ENCODE measurements at regions not wholly inside any gene's neighbourhood (a gene's known extent, or its start where the extent isn't known, plus 50 kb on each side); places are given as distances from the start of the nearest gene placed in this dataset.

DNA sequence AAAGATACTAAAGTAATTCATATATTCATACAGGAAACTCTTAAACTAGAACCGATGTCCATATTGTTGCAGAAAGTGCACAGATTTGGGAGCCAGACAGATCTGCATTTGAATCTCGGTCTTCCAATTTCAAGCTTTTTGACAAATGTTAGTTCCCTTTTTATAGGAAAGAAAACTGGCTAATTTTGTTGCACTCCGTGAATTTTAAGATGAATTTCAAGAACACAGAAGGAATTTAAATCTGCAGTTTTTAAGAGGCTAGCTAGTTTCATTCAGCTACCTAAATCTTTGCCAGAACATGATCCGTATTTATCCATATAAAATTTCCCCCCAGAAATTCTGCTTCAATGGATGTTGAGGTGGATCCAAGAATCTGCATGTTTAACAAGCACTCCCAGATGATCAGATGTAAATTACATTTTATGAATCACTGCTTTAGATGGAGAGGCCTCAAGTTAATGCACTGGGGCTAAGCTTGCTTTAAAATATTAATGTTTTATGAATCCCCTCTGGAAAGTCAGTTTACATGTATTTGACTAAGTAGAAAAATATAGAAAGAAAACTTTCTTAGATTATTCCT lies 1296.3 kb upstream of the CADM2 start:
- Histone ChIP-seq H3K4me2 (ENCODE audit: low read length) (no peak overlapping the region), H3K4me1 (ENCODE audit: control insufficient read depth in 1 of 2, insufficient read depth in 2 of 2, low read length in 2 of 2) (no peaks in the 10 kb centered on the region), H4K20me1 (ENCODE audit: insufficient read depth) (no peaks in the 10 kb centered on the region), H2AFZ (ENCODE audit: low read depth, low read length, poor library complexity, severe bottlenecking) (no peak overlapping the region), H3K4me3 (replicated peaks in 1 of 2; ENCODE audit: low read depth in 1 of 2, low read length in 2 of 2) (no peak overlapping the region), H3K9ac (ENCODE audit: low read length) (no peak overlapping the region), H3K36me3 (ENCODE audit: control insufficient read depth in 1 of 2, insufficient read depth in 2 of 2, low read length in 2 of 2) (no peaks in the 10 kb centered on the region), H3K9me3 (ENCODE audit: control insufficient read depth in 1 of 2, insufficient read depth in 1 of 2, low read depth in 1 of 2, low read length in 2 of 2) (peaks cover 0 to 11% of the 10 kb centered on the region in 2 experiments; a peak in 2 of 4 replicates), H3K27me3 (ENCODE audit: insufficient read depth, low read length) (no peaks in the 10 kb centered on the region), H3K27ac (ENCODE audit: low read depth, low read length) (no peak overlapping the region), H3K9me2 (ENCODE audit: insufficient read depth) (no peaks in the 10 kb centered on the region), H3K79me2 (ENCODE audit: insufficient read depth, low read length) (no peaks in the 10 kb centered on the region)
- ChIA-PET RAD21 (ENCODE audit: low non-redundant PET in 1 of 2, low total read pairs in 2 of 2, uncharacterized antibody in 2 of 2, unreplicated experiment in 2 of 2) (no interaction called here), CTCF (no interaction called here), POLR2A (no interaction called here)
- DNase-seq (ENCODE audit: low read depth, low spot score) (no peak), ATAC-seq (no peak)
- BruUV-seq (replicated peaks) = no TSS peak
- intact Hi-C loops (cut with micrococcal nuclease) = no loop called here
- TF ChIP-seq JUND (IDR thresholded peaks at IDR 0.05) (no peak), FOSL1 (IDR thresholded peaks at IDR 0.05; ENCODE audit: low read depth) (no peak), TCF7L2 (IDR thresholded peaks at IDR 0.05; ENCODE audit: borderline replicate concordance, extremely low read depth, insufficient read depth, insufficient read length) (no peak), YY1 (IDR thresholded peaks at IDR 0.05; ENCODE audit: extremely low read depth, insufficient replicate concordance, low read depth, low read length) (no peak), EGR1 (IDR thresholded peaks at IDR 0.05; ENCODE audit: low read depth) (no peak), SP1 (IDR thresholded peaks at IDR 0.05; ENCODE audit: low read depth) (no peak), RAD21 (IDR thresholded peaks at IDR 0.05; ENCODE audit: low read depth) (no peak)
- TF ChIP-seq, protein P1, sequence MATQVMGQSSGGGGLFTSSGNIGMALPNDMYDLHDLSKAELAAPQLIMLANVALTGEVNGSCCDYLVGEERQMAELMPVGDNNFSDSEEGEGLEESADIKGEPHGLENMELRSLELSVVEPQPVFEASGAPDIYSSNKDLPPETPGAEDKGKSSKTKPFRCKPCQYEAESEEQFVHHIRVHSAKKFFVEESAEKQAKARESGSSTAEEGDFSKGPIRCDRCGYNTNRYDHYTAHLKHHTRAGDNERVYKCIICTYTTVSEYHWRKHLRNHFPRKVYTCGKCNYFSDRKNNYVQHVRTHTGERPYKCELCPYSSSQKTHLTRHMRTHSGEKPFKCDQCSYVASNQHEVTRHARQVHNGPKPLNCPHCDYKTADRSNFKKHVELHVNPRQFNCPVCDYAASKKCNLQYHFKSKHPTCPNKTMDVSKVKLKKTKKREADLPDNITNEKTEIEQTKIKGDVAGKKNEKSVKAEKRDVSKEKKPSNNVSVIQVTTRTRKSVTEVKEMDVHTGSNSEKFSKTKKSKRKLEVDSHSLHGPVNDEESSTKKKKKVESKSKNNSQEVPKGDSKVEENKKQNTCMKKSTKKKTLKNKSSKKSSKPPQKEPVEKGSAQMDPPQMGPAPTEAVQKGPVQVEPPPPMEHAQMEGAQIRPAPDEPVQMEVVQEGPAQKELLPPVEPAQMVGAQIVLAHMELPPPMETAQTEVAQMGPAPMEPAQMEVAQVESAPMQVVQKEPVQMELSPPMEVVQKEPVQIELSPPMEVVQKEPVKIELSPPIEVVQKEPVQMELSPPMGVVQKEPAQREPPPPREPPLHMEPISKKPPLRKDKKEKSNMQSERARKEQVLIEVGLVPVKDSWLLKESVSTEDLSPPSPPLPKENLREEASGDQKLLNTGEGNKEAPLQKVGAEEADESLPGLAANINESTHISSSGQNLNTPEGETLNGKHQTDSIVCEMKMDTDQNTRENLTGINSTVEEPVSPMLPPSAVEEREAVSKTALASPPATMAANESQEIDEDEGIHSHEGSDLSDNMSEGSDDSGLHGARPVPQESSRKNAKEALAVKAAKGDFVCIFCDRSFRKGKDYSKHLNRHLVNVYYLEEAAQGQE (IDR thresholded peaks at IDR 0.05; ENCODE audit: low read depth) = no peak
